Kidney tubule cell (primary cell): ENCODE measurements at regions not wholly inside any gene's neighbourhood (a gene's known extent, or its start where the extent isn't known, plus 50 kb on each side); places are given as distances from the start of the nearest gene placed in this dataset.
"Not testable (repeated sequence)": the region's sequence is repeated elsewhere in the genome, so short reads cannot be mapped to it uniquely, and the experiment has no call there.

Experiments
- DNase-seq: peaks from one replicate; pipeline ENCODE4 v3.0.0-alpha.2; 2018; ENCODE audit warnings: low spot score

DNA sequence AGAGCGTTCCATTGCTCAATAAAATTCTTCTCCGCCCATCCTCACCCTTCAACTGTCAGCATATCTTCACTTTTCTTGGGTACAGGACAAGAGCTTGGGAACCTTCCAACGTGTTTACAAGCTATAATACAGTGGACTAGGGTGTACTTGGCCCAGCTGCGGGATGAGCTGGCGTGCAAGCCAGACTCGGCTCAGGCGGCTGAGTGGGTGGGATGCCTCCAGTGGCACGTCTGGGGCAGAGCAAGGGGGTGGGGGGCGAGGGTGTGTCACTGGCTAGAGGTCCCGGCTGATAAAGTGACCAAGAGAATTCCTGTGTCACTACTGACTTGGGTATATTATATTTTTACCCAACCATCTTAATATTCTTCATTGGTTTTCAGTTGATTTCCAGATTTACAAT lies 179.7 kb downstream of the EVA1A start:
- no peak for DNase-seq

GRCh38 chr2:75379476-75380210 lies 180.3 kb upstream of the TACR1 start:
- DNase-seq = no peak

DNA sequence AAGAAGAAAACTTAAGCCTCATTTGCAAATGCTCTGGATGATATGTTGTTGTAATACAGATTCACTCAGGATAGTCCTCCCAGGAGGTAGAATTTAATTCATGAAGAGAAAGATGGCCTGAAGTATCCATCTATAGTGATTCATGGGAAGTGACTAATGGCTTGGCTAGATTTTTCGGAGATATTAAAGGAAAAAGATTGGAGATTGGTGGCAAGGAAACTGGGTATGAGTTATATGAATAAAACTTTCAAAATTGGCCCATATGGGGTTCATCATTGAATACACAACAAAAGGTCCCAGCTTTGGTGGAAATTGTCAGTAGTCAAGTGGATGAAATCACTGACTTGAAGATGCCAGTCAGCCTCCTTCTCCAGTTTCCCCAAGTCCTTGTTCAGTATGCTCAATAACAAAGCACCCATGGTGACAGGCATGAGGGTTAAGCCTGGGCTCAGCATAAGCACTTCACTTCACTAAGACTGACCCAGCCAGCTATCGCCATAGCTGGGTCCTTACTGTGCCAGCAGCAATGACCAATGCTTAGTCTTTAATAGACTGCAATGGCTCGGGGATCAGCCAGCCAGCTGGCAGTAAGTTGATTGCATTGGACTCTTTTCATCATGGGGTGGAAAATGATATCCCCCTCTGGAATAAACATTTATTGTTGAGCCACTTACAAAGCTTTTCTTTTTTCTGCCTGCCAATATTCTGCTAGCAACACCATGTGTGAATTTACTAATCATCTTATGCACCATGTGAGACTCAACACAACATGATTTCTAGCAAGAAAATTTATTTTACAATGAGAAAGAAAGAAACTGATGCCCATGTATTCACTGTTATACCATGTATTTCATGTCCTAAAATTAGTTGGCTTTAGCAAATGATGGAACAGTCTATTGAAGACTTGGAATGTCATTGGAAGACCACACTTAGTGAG lies 176.6 kb upstream of the TACR1 start:
- no peak for DNase-seq

DNA sequence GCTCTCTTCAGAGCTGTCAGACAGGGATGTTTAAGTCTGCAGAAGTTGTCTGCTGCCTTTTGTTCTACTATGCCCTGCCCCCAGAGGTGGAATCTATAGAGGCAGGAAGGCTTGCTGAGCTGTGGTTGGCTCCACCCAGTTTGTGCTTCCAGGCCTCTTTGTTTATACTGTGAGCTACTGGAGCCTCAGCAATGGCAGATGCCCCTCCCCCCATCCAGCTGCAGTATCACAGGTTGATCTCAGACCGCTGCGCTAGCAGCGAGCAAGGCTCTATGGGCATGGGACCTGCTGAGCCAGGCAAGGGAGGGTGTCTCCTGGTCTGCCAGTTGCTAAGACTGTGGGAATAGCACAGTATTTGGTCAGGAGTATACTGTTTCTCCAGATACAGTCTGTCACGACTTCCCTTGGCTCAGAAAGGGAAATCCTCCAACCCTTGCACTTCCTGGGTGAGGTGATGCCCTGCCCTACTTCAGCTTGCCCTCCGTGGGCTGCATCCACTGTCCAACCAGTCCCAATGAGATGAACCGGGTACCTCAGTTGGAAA lies 175.2 kb upstream of the TACR1 start:
- DNase-seq = not testable (repeated sequence)

DNA sequence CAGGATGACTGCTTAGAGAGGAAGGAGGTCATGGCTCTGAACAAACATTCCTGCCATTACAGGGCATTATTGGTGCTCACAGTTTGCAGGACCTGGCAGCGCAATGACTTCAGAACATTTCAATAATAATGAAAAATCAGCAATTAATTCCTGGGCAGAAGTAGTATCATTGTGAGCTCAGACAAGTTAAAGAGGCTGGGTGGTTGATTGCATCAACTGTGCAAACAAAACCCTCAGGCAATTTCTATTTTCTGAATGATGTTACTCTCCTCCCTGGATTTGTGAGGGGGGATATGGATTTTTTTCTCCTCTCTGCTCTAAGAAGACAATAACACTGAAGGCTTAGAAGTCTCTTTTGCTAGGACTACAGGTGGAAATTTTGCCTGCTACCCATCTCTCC lies 168.1 kb upstream of the TACR1 start:
- DNase-seq = no peak

DNA sequence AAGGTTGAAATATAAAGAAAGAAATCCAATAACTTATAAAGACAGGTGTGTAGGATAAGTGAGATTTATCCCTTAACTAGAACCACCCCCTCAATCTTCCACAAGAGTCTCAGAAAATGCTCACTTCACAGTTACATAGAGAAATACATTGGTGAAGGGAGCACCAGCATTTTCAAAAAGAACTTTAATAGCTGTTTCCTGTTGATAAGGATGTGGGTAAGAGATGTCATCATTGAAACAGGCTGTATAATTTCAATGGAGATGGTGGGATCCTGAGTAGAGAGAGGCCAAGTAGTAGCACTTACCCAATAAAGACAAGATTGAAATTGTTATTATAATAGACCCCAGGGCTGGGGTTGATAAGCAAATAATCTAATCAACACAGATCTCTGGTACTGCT lies 162.2 kb upstream of the TACR1 start:
- no peak for DNase-seq

- DNase-seq = no peak
These were observed 161.6 kb upstream of the TACR1 start for GRCh38 chr2:75360945-75361344.

- DNase-seq = no peak
These were observed 157.5 kb upstream of the TACR1 start for GRCh38 chr2:75356865-75357264.

DNA sequence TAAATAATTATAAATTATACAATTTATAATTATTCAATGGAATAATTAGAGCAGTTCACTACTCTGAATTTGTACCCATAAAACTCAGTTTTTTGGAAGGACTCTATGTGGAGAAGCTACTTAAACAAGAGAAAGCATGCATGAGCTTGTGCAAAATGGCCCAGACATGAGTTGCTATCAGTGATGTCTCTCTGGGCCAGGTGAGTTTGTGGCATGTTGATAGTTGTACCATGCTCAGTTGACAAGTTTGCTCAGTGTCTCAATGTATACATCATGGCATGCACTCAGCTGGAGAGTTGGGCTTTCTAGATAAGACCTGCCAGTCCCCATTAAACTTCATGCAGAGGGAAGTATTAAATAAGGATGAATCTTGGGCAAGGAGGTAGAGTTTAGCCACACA lies 153.8 kb upstream of the TACR1 start:
- DNase-seq = no peak

DNA sequence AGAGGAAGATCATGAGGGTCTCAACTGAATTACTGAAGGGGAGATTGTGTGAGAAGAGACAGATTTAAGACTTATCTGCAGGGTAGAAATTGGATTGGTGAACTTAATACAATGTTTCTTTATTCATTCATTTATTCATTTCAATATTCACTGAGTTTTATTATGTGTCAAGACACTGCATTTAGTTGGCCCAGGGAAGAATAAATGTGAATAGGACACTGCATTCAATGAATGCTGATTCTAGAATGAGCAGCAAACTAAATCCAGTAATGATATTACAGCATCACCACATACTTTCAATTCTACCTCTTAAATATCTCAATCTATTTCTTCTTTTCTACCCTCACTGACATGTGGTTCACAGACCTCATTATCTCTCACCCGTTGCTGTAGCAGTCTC lies 149.0 kb upstream of the TACR1 start:
- DNase-seq = no peak

DNA sequence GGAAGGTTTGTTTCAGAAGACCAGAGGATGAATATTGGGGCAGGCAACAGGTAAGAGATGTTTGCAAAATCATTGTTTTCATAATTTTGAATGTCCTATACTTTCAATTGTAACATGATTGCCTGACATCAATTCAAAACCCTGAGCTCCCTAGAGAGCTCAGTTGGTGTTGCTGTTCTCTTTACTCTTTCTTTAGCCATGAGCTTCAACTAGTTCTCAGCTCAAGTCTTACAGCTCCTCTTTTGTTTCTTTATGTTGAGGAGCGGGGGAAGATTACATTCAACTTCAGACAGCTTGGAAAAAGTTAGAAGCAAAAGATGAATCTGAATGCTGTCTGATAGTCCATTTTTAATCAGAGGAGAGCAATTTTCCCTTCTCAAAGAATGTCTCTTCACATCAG lies 144.8 kb upstream of the TACR1 start:
- no peak for DNase-seq

DNA sequence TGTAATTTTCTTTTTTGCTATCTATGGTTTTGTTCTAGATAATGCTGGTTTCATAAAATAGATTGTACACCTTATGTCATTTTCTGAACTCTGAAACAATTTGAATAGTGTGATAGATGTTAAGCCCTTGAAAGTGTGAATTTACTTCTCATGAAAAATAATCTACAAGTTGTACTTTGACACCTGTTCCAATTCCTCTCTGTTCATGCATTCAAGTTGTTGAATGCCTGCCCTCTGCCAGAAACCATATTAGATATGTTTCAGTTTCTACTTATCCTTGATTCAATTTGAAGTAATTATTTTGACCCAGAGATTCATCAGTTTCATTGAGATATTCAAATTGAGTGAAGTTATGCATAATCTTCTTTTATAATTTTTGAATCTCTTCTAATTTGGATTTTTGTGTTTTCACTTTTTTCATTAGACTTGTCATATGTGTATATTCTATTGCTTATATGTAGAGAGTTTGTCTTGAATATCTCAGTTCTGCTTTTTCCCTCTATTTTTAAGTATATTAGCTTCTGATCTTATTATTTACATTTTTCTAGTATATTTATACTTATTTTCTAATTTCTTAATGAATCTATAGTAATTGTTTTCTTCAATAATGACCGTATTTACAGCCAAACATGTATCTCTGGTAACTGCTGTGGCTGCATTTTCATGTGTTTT lies 143.3 kb upstream of the TACR1 start:
- DNase-seq = no peak

DNA sequence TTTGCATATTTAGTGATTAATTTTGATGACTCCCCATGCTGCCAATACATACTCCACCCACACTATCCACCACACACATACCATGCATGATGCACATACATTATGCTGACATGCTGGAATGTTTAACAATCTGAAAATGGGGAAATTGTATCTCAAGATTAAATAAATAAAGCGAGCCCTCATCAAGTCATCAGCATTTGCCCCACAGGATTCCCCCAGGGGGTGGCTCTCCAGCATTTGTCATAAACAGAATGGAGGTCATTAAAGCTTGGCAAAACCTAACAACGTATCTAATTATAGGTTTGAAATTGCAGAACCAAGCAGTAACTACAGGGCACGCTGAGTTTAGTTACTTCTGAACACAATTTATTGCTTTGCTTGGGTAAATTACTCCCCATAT lies 141.2 kb upstream of the TACR1 start:
- DNase-seq = no peak

DNA sequence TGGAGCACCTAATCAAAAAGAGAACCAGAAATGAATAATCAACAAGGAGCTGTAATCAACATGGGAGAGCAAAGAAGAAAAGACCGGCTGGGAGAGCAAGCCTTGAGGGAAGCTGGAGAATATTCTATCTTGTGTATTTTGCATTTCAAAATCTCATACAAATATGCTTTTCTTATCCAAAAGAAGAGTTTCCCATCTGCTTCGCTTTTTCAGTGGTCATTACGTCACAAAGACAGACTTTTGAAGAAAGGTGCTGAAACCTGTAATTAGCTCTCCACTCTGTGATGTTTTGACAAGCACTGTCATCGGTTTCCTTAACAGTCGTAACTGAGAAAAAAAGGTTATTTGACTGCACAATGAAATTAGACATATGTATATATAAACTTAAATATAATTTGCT lies 139.1 kb upstream of the TACR1 start:
- no peak for DNase-seq

GRCh38 chr2:75337619-75338018 lies 138.3 kb upstream of the TACR1 start:
- DNase-seq = no peak

DNA sequence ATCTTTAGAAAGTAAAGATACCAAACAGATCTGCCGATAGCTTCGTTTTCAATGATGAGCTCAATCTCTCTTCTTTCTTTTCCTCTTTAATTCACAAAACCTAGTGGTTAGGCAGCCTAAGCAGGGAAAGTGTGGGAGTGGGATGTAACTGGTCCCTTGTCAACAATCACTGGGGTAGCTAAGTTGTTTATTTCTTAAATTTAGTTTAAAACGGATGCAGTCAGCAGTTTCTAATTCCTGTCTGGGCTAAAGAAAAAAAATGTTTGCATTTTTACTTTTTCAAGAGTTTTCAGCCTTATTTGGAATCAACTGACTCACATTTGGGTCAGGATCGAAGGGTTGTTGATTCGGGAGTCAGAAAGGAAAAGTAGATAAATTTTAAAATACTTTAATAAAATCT lies 137.7 kb upstream of the TACR1 start:
- no peak for DNase-seq

GRCh38 chr2:75336451-75336850 lies 137.1 kb upstream of the TACR1 start:
- DNase-seq = no peak

- no peak for DNase-seq
These were observed 134.8 kb upstream of the TACR1 start for GRCh38 chr2:75334076-75334475.

DNA sequence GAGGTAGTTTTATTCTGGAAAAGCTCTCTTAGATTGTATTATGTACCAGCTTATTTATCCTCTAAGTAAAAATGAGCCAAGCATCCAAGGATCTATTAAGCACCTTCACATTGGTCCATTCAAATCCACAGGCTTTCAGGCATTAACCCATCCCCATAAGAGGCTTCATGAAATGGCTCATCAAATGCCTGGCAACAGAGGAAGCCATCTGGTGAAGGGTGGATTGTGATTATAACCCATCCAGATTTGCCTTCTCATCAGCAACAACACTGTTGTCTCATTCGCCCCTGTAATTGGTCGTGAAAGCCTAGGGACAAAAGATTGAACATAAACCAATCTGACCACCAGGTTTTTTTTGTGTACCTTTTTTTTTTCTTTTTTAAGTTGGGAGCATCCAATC lies 134.3 kb upstream of the TACR1 start:
- no peak for DNase-seq

GRCh38 chr2:75328156-75328555 lies 128.8 kb upstream of the TACR1 start:
- no peak for DNase-seq

GRCh38 chr2:75327334-75327733 lies 128.0 kb upstream of the TACR1 start:
- DNase-seq = no peak

DNA sequence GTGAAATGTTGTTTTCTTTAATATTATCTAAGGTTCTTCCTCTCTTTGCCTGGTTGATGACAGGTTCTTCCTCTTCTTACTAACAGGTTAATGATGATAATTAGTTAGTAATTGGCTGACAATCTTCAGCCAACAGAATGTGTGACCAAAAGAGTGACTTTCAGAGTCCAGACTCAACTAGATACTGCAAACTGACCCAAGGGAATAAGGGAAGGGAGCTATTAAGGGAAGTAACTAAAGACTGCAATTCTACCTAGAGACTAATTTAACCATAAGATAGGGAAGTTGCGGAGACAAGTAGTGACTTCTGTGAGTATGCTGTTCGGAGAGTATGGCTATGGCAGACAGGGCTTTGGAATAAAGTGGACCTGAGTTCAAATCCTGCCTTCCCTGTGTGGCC lies 127.3 kb upstream of the TACR1 start:
- DNase-seq = no peak

DNA sequence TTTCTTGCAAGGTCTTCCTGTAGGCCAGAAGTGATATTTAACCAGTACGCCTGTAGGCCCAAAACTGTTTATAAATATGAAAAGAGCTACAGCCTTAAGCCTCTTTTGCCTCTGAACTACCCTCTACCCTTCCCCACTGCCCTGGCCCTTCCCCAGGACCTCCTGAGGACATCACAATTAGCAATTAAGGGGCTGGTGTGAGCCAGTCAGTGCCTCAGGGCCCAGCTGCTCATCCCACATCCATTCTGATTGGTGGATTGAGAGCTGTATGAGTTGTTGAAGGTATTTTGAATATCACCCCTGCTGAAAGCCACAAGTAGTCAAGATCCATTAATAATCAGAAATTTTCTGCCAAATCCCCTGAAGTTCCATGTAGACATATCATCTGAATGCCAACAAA lies 126.3 kb upstream of the TACR1 start:
- DNase-seq = no peak
